ENCODE measurements at regions not wholly inside any gene's neighbourhood (a gene's known extent, or its start where the extent isn't known, plus 50 kb on each side); places are given as distances from the start of the nearest gene placed in this dataset.

- Mint-ChIP-seq H3K4me1 (no peaks in the 10 kb centered on the region), H3K9me3 (no peaks in the 10 kb centered on the region), H3K36me3 (no peaks in the 10 kb centered on the region), H3K27ac (no peak overlapping the region), H3K4me3 (no peak overlapping the region), H3K27me3 (no peaks in the 10 kb centered on the region)
- ATAC-seq (ENCODE audit: low read depth): no peak
- DNase-seq: no peak
- POLR2A ChIA-PET: no interaction called here
These were observed 569.6 kb downstream of the EFNB2 start for GRCh38 chr13:105965910-105966309.

DNA sequence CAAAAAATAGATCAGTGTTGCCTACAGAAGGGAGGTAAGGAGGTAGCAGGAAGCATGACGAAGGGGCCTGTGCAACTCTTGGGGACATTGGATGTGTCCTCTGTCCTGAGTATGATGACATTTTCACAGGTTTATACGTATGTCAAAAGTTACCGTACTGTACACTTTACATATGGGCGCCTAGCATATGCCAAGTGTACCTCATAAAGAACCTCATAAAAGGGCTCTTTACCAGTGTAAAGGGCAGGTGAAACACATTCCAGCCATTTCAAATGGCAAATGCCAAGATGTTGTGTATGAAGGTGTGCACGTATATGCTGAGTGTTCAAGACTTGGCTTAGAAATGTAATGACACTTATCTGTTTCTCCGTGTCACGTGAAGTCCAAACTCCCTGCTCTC lies 573.4 kb downstream of the EFNB2 start:
- Mint-ChIP-seq H3K27ac (no peak overlapping the region), H3K4me3 (no peak overlapping the region), H3K36me3 (no peaks in the 10 kb centered on the region), H3K4me1 (no peaks in the 10 kb centered on the region), H3K9me3 (no peaks in the 10 kb centered on the region), H3K27me3 (no peaks in the 10 kb centered on the region)
- ATAC-seq (ENCODE audit: low read depth) (no peak), DNase-seq (no peak)
- POLR2A ChIA-PET: no interaction called here

- no peaks in the 10 kb centered on the region for H3K27me3 Mint-ChIP-seq
- no peak overlapping the region for H3K27ac Mint-ChIP-seq
- no peak overlapping the region for H3K4me3 Mint-ChIP-seq
- DNase-seq (no peak), ATAC-seq (ENCODE audit: low read depth) (no peak)
- H3K36me3 Mint-ChIP-seq: no peaks in the 10 kb centered on the region
- H3K9me3 Mint-ChIP-seq: no peaks in the 10 kb centered on the region
- no peaks in the 10 kb centered on the region for H3K4me1 Mint-ChIP-seq
- POLR2A ChIA-PET: no interaction called here
These were observed 574.0 kb downstream of the EFNB2 start for GRCh38 chr13:105961438-105961837.

- DNase-seq: no peak
- Mint-ChIP-seq H3K36me3 (no peaks in the 10 kb centered on the region), H3K4me3 (no peak overlapping the region), H3K4me1 (no peaks in the 10 kb centered on the region), H3K27ac (no peak overlapping the region), H3K9me3 (no peaks in the 10 kb centered on the region), H3K27me3 (no peaks in the 10 kb centered on the region)
- no peak for ATAC-seq (ENCODE audit: low read depth)
- POLR2A ChIA-PET: no interaction called here
These were observed 575.1 kb downstream of the EFNB2 start for GRCh38 chr13:105960326-105960725.

- no peaks in the 10 kb centered on the region for H3K27me3 Mint-ChIP-seq
- H3K27ac Mint-ChIP-seq: no peak overlapping the region
- no peaks in the 10 kb centered on the region for H3K4me1 Mint-ChIP-seq
- DNase-seq: no peak
- POLR2A ChIA-PET: no interaction called here
- H3K36me3 Mint-ChIP-seq: no peaks in the 10 kb centered on the region
- H3K4me3 Mint-ChIP-seq: no peak overlapping the region
- no peaks in the 10 kb centered on the region for H3K9me3 Mint-ChIP-seq
- ATAC-seq (ENCODE audit: low read depth): no peak
These were observed 575.6 kb downstream of the EFNB2 start for GRCh38 chr13:105959876-105960275.

GRCh38 chr13:105957769-105958438 lies 577.6 kb downstream of the EFNB2 start:
- H3K4me1 Mint-ChIP-seq: no peaks in the 10 kb centered on the region
- H3K27ac Mint-ChIP-seq: no peak overlapping the region

DNA sequence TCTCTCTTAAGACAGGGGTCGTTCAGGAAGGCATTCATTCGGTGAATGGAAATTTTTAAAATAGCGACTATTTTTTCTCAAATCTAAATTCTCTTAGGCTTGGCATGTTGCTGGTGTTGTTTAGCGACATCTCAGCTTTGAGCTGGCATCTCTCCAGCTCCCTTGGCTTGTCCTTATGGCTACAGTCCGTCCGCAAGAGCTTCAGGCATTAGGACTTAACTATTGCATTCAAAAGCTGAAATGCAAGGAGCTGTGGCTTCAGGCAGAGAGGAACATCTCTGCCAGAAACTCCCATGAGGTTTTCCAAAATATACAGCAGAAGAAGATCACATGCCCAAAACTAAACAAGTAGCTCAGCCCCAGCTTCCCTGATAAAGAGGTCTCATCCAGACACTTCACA lies 578.5 kb downstream of the EFNB2 start:
- ATAC-seq (ENCODE audit: low read depth) (no peak), DNase-seq (no peak)
- H3K27me3 Mint-ChIP-seq: no peaks in the 10 kb centered on the region
- no peaks in the 10 kb centered on the region for H3K4me1 Mint-ChIP-seq
- no peaks in the 10 kb centered on the region for H3K9me3 Mint-ChIP-seq
- H3K4me3 Mint-ChIP-seq: no peak overlapping the region
- no peak overlapping the region for H3K27ac Mint-ChIP-seq
- POLR2A ChIA-PET: no interaction called here
- H3K36me3 Mint-ChIP-seq: no peaks in the 10 kb centered on the region

More at GRCh38 chr13:105957769-105958438, 577.6 kb downstream of the EFNB2 start:
- Mint-ChIP-seq H3K36me3 (no peaks in the 10 kb centered on the region), H3K9me3 (no peaks in the 10 kb centered on the region), H3K27me3 (no peaks in the 10 kb centered on the region), H3K4me3 (no peak overlapping the region)
- POLR2A ChIA-PET: no interaction called here
- DNase-seq (no peak), ATAC-seq (ENCODE audit: low read depth) (no peak)

- no peaks in the 10 kb centered on the region for H3K36me3 Mint-ChIP-seq
- POLR2A ChIA-PET: no interaction called here
- H3K4me3 Mint-ChIP-seq: no peak overlapping the region
- H3K4me1 Mint-ChIP-seq: no peaks in the 10 kb centered on the region
- DNase-seq: no peak
- no peaks in the 10 kb centered on the region for H3K27me3 Mint-ChIP-seq
- no peak for ATAC-seq (ENCODE audit: low read depth)
- no peaks in the 10 kb centered on the region for H3K9me3 Mint-ChIP-seq
- no peak overlapping the region for H3K27ac Mint-ChIP-seq
These were observed 582.5 kb downstream of the EFNB2 start for GRCh38 chr13:105952973-105953290.

DNA sequence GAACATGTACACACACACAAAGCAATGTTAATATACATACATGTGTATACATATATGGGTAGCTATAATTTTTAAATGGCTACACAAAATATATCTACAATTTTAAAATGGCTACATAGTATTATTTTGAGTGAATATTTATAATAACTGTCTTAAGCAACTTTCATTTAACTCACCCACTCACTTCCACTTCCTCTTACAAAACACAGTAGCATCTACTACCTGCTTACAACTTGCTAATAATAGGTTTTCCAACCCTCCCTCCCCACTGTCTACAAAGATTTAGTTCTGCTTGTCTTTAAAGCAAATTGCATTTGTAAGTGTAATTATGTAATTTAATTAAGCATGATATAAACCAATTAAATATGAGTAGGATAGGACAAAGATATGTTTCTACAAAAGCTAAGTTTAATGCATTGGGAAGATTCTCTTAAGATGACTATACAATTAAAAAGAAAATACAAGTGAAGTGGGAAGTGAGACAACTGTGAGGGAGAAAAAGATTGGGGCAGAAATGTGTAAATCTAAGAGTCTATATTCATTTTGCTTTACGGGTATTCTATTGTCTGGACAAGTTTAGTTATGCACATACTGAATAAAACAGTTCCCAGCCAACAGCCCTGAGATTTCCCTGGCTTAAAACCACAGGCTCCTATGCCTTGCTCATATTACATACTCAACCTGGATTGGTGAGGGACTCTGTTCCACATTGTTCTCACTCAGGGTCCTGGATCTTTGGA lies 583.1 kb downstream of the EFNB2 start:
- H3K9me3 Mint-ChIP-seq: no peaks in the 10 kb centered on the region
- no peaks in the 10 kb centered on the region for H3K27me3 Mint-ChIP-seq
- H3K4me1 Mint-ChIP-seq: no peaks in the 10 kb centered on the region
- no peak overlapping the region for H3K4me3 Mint-ChIP-seq
- POLR2A ChIA-PET: no interaction called here
- no peaks in the 10 kb centered on the region for H3K36me3 Mint-ChIP-seq
- DNase-seq (no peak), ATAC-seq (ENCODE audit: low read depth) (no peak)
- no peak overlapping the region for H3K27ac Mint-ChIP-seq

GRCh38 chr13:105948143-105948542 lies 587.3 kb downstream of the EFNB2 start:
- Mint-ChIP-seq H3K4me3 (no peak overlapping the region), H3K36me3 (no peaks in the 10 kb centered on the region), H3K9me3 (no peaks in the 10 kb centered on the region), H3K4me1 (no peaks in the 10 kb centered on the region), H3K27ac (no peak overlapping the region), H3K27me3 (no peaks in the 10 kb centered on the region)
- ATAC-seq (ENCODE audit: low read depth) (no peak), DNase-seq (no peak)
- POLR2A ChIA-PET: no interaction called here

DNA sequence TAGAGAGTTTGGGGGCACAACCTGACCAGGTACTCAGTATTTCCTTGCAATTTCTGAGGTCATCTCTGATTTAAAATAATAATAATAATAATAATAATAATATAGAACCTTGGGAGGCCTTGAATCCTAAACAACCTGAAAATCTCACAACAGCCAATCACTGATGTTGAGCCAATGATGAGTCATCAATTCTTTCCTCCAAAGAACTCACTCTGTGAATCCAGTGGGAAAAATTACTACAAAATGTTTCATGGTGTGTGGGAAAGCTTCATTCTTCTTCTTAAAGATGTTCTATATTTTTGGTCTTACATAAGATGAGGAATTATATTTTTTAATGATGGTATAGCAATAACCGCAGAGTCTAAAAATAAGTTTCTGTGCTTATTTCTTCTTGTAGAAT lies 594.6 kb downstream of the EFNB2 start:
- Mint-ChIP-seq H3K9me3 (no peaks in the 10 kb centered on the region), H3K27ac (no peak overlapping the region)

DNA sequence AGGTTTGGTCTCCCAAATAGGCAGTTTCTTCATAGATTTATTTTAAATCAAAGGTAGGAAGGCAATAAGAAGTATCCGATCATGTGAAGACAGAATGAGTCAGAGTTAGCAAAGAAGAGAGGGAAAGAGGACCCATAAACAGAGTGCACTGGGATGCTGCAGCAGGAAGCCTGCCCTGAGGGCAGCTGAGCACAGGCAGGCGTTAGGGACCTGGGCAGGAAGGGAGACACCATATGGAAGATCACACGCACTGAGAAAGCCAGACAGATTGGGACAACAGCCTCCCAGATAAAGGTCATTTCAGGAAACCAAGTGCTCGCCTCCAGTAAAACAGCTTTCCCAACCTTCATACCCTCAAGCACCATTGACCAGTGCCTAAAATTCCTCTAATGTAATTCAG lies 598.0 kb downstream of the EFNB2 start:
- Mint-ChIP-seq H3K27ac (no peak overlapping the region), H3K4me3 (no peak overlapping the region), H3K36me3 (no peaks in the 10 kb centered on the region), H3K27me3 (no peaks in the 10 kb centered on the region), H3K4me1 (no peaks in the 10 kb centered on the region), H3K9me3 (no peaks in the 10 kb centered on the region)
- POLR2A ChIA-PET: no interaction called here
- ATAC-seq (ENCODE audit: low read depth): no peak
- DNase-seq: no peak

More for the DNA sequence above, 594.6 kb downstream of the EFNB2 start:
- DNase-seq (no peak), ATAC-seq (ENCODE audit: low read depth) (no peak)
- Mint-ChIP-seq H3K36me3 (no peaks in the 10 kb centered on the region), H3K4me3 (no peak overlapping the region), H3K4me1 (no peaks in the 10 kb centered on the region), H3K27me3 (no peaks in the 10 kb centered on the region)
- POLR2A ChIA-PET: no interaction called here

GRCh38 chr13:105936816-105937215 lies 598.6 kb downstream of the EFNB2 start:
- POLR2A ChIA-PET: no interaction called here
- H3K4me1 Mint-ChIP-seq: no peaks in the 10 kb centered on the region
- DNase-seq: no peak
- ATAC-seq (ENCODE audit: low read depth): no peak
- H3K27ac Mint-ChIP-seq: no peak overlapping the region
- H3K36me3 Mint-ChIP-seq: no peaks in the 10 kb centered on the region
- H3K9me3 Mint-ChIP-seq: no peaks in the 10 kb centered on the region
- H3K27me3 Mint-ChIP-seq: no peaks in the 10 kb centered on the region
- H3K4me3 Mint-ChIP-seq: no peak overlapping the region

DNA sequence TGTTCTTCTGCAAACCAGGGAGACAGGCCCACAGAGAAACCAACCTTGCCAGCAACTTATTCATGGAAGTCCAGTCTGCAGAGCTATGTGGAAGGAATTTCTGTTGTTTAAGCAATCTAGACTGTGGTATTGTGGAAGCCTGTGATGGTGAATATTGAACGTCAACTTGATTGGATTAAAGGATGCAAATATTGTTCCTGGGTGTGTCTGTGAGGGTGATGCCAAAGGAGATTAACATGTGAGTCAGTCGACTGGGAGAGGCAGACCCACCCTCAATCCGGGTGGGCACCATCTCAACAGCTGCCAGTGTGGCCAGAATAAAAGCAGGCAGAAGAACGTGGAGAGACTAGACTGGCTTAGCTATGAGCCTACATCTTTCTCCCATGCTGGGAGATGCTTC lies 606.0 kb downstream of the EFNB2 start:
- H3K36me3 Mint-ChIP-seq: no peaks in the 10 kb centered on the region
- H3K4me3 Mint-ChIP-seq: no peak overlapping the region
- peaks cover 3% of the 10 kb centered on the region for H3K27me3 Mint-ChIP-seq
- no peak for ATAC-seq (ENCODE audit: low read depth)
- H3K9me3 Mint-ChIP-seq: no peaks in the 10 kb centered on the region
- no peaks in the 10 kb centered on the region for H3K4me1 Mint-ChIP-seq
- POLR2A ChIA-PET: no interaction called here
- DNase-seq: no peak
- H3K27ac Mint-ChIP-seq: no peak overlapping the region
